GM21381 (cell line): ENCODE measurements at regions not wholly inside any gene's neighbourhood (a gene's known extent, or its start where the extent isn't known, plus 50 kb on each side); places are given as distances from the start of the nearest gene placed in this dataset.
A peak's percentile ranks its signal among the peaks of the same experiment; 100 is the strongest.

Experiments used
- ATAC-seq: cut with Tn5 transposase; IDR thresholded peaks from one replicate; pipeline ENCODE4 v1.9.1; 2021; ENCODE audit warnings: mild to moderate bottlenecking, moderate library complexity; ENCODE audit not compliant: unreplicated experiment

DNA sequence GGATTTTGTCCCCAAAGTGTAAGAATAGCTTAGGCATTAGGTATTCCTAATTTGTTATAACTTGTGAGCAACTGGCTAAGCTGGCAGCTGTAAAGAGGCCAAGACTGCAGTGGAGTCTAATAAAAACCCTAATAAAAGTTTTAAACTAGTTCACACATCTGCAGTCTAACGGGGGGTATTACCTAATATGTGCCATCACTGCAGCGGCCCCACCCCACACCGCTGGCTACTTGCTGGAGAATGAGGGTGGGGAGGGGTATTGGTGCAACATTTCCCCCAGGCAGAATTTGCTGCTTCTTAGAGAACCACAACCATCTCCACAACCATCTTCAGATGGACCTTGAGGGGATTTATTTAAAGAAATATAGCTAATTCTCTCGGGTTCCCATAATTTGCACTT lies 135.0 kb downstream of the ZC3H11B start:
- ATAC-seq: no peak

GRCh38 chr1:219476716-219477115 lies 136.2 kb downstream of the ZC3H11B start:
- ATAC-seq: peak; percentile 38

GRCh38 chr1:219476116-219476515 lies 136.8 kb downstream of the ZC3H11B start:
- ATAC-seq: peak; percentile 82

- ATAC-seq: no peak
Measured at GRCh38 chr1:219472596-219472995, 140.3 kb downstream of the ZC3H11B start.

- no peak for ATAC-seq
Measured at GRCh38 chr1:219467524-219467923, 145.4 kb downstream of the ZC3H11B start.

- no peak for ATAC-seq
Measured at GRCh38 chr1:219466766-219467165, 146.1 kb downstream of the ZC3H11B start.

DNA sequence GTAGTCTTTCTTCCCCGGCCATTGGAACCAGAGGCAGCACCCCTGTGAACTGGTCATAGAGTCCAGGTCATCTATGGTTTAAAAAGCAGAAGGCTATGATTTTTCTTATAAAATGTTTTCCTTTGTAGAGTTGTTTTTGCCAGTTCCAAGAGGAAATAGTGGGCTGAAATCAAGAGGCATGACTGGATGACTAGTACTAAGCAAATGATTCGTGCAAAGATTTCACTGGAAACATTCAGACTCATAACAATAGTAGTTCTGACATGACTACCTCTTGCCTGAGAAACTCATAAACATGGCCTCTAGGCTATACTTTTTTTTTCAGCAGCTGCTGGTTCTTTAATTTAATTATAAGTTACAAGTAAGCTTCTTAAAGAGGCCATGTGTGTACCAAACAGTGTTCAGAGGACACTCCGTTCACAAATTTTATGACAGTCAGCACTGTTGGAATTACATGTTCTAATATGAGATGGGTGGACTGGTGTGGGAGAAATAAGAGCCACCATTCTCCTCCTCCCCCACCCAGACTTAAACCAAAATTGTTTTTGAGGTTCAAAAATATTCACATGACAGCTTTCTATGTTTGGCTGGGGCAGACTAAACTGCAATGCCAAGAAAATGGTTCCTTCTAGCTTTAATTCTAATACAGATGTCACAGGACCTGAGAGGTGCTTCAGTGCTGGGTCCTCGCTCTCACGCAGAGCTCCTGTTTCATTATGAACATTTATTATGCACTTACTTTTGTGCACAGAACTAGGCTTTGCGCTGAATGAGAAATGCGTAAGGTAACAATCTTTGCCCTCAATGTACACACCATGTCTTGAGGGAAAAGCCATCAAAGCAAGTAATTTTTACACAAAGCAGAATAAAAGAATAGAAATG lies 147.5 kb downstream of the ZC3H11B start:
- no peak for ATAC-seq

DNA sequence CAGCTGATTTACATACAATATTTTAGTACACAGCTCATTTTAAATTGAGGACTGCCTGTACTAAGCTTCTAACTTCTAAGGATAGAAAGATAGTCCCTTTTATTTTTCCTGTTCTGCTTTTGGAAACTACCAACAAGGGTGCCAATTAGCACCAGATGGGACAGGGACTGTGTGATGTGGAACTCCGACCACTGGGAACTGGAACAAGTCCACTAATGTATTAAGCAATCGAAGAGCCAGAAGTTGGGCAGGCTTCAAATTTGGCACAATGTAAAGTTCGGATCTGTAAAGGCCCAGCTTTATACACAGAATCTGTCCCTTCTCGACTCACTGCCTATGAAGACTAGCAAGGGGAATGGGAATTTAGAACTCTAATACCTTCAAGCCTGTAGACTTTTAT lies 149.3 kb downstream of the ZC3H11B start:
- no peak for ATAC-seq

- ATAC-seq: no peak
Measured at GRCh38 chr1:219461981-219462400, 150.9 kb downstream of the ZC3H11B start.

DNA sequence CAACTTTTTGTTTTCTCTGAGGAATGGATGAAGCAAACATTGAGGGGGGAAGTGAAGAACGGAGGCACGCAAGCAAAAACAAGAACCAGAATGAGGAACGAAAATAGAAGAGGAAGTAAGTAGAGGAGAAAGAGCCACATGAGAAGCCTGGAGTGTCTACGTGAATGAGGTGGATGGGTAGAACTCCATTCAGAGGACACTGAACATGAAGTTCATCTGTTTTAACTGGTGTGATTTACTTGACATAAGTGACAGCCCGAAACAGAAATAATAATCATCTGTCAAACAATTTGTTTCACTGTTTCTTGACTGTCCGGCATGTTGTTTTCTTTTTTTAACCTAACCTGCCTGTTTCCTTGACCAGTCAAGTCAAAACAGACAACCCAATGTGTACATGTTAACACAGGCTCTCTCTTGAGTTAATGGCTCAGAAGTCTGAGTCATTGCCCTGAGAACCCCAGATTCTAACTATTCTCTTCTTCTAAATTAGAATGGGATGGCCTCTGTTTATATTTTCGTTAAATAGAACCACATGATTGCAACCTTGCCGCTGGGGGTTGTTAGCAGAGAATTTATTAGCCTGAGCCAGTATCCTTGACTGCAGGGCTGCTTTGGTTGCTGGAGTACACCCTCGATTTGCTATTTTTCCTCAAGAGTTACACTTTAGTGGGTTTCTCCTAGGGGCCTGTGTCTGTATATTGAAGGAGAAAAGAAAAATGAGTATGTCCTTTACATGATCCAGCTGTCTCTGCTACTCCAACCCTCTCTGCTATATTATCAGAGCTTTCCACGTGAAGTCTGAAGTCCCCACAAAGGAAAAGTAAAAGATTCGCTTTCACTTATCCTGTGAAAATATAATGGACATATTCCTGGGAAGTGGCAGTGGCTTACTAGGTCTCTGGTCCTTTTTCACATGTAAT lies 151.7 kb downstream of the ZC3H11B start:
- peak; percentile 85 for ATAC-seq

DNA sequence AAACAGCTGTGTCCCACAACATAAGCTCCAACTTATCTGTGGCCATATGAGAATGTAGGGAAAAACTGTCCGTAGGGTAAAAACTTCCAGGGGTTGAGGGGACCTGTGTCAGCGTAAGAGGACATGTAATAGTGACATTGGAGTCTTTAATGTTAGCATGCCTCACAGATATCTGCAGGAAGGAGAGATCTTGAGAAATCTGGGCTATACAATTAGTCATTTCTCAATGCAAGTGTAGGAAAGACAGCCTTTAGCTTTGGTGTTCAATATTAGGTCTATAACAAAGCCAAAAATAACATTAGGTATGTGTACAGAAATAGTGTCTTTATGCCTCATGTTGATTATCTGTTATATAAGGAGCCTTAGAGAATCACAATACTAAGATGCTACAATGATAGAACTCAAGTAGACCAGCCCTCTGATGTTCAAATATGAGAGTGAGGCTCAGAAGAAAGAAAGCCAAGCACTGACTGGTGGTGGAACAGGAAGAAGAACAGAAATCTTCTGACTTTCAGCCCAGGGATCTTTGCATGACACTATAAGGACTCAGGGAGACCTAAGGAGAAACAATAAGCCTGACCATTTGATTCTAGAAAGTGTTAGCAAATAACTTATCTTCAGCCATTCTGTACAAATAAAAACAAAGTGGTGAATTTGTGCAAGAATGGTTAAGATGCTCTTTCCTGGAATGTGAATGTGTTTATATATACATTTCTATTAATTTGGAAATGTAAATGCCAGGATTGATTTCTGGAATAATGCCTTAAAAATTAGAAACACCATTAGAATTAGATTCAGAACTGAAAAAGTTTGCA lies 152.6 kb downstream of the ZC3H11B start:
- ATAC-seq: no peak

GRCh38 chr1:219459351-219460080 lies 153.4 kb downstream of the ZC3H11B start:
- ATAC-seq: no peak

DNA sequence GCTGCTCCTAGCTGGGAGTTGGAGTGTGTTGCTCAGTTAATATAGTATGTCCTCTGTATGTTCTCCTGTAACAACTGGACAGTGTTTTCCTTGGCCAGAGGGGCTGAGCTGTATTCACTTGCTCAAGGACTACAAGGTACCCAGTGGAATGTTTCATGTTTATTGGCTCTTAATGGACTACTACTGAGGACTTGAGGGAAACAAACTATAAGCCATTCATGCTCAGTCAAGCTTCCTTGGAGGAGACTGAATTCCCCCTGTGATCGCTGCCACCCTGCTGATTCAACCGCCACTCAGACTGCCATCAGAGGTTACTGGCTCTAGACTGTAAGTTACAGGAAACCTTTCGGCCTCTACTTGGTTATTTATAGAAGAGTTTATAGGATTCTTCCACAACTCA lies 166.6 kb downstream of the ZC3H11B start:
- no peak for ATAC-seq

- ATAC-seq: no peak
Measured at GRCh38 chr1:219445864-219446263, 167.0 kb downstream of the ZC3H11B start.

DNA sequence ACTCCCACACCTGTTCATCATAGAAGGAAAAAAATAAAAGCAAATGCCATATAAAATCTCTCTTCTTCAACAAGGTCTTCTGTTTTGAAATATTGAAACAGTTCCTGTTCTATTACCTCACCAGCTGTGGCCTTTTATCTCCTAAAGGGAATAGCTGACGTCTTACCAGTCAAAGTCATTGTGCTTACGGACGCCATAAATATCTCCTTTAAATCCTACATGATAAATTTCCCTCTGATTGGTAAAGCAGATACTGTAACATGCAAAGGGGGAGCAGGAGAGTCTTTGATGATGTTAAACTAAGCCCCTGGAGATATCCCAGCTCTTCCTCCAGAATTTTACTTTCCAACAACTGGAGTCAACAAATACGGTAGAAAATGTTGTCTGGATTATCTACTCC lies 168.4 kb downstream of the ZC3H11B start:
- no peak for ATAC-seq

DNA sequence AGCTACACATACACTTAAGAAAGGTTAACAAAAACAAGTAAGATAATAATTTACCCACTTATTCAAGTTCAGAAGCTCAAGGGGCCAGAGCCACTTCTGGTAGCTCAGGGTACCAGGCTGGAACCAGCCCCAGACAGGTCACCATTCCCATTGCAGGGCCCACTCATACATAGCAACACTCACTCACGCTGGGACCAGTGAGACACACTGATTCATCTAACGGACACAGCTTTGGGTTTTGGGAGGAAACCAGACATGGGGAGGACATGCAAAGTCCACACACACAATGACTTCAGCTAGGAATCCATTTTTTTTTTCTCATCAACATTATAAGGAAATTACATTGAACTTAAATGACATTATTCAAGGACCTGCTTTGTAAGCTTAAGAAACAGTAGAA lies 169.1 kb downstream of the ZC3H11B start:
- ATAC-seq: no peak

DNA sequence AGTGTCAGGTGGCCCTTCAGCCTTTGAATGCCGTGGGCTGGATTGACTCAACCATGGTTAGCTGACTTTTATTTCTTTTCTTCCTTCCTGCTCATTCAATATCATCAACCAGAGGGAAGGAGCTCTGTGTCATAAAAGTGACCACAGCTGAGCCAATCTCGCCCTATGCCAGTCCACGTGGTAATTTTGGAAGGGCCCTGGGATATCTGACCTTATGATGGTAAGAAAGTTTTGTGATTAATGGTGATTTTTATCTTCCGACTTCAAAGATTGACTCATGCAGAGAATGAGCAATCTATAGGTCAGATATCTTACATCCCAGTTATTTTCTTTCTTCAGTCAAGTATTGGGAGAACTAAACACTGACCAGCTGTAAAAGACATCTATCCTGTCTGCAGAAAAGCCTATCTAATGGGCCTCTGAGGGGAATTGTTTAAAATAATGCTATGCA lies 170.3 kb downstream of the ZC3H11B start:
- no peak for ATAC-seq

GRCh38 chr1:219441884-219442283 lies 171.0 kb downstream of the ZC3H11B start:
- no peak for ATAC-seq

DNA sequence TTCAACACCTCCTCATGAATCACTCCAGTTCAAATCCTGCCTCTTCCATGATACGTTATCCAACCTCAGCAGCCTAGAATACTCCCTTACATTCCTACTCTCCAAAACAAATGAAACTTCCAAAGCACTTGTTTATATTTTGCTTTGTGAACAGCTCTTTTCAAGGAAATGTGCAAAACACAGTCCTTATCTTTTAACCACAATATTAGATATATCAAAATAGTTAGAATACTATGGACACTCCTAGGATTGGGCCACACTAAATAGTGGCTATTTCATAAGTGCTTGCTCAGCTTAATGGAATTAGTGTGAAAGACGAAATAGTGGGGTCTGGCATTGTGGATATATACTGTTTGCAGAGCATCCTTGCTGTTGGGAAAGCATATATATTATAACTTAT lies 173.5 kb downstream of the ZC3H11B start:
- no peak for ATAC-seq

DNA sequence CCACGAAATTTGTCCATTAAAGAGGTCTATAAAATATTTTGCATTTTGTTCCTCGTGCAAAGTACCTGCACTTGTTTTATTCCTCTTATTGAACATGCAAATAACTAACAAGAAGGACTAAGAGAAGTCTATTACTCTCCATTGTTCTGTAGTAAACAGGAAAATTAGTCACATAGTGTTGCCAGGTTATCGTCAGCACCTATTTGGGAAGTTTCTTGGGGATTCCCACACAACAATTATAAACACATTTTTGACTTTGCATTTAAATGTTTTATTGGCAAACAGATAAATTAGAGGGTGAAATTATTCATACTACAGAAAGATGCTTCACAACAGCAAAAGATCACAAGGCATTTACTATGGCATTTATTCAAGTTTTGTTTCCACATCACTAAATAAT lies 174.5 kb downstream of the ZC3H11B start:
- no peak for ATAC-seq
